ENCODE measurements at regions not wholly inside any gene's neighbourhood (a gene's known extent, or its start where the extent isn't known, plus 50 kb on each side); places are given as distances from the start of the nearest gene placed in this dataset.
"Not testable (repeated sequence)": the region's sequence is repeated elsewhere in the genome, so short reads cannot be mapped to it uniquely, and the experiment has no call there.

GRCh38 chr6:68012822-68013221 lies 622.3 kb upstream of the ADGRB3 start:
- ATAC-seq (replicated peaks; ENCODE audit: extremely low read depth, poor library complexity, severe bottlenecking) (no peak), DNase-seq (ENCODE audit: low spot score in 2 of 2) (no peak)
- H3K9me3 Mint-ChIP-seq, result peaks cover 24% of the 10 kb centered on the region
- no peak overlapping the region for H3K27ac Mint-ChIP-seq (ENCODE audit: low read depth)
- H3K4me1 Mint-ChIP-seq, result no peaks in the 10 kb centered on the region
- no peaks in the 10 kb centered on the region for H3K36me3 Mint-ChIP-seq (ENCODE audit: insufficient read depth)
- no peak overlapping the region for H3K4me3 Mint-ChIP-seq
- no peaks in the 10 kb centered on the region for H3K27me3 Mint-ChIP-seq

- no peak overlapping the region for H3K4me3 Mint-ChIP-seq
- H3K27ac Mint-ChIP-seq (ENCODE audit: low read depth), result no peak overlapping the region
- H3K4me1 Mint-ChIP-seq, result no peaks in the 10 kb centered on the region
- H3K27me3 Mint-ChIP-seq, result no peaks in the 10 kb centered on the region
- H3K9me3 Mint-ChIP-seq, result peaks cover 27% of the 10 kb centered on the region
- DNase-seq (ENCODE audit: low spot score in 2 of 2) (no peak), ATAC-seq (replicated peaks; ENCODE audit: extremely low read depth, poor library complexity, severe bottlenecking) (no peak)
- no peaks in the 10 kb centered on the region for H3K36me3 Mint-ChIP-seq (ENCODE audit: insufficient read depth)
Observed at GRCh38 chr6:68010936-68011335, 624.1 kb upstream of the ADGRB3 start.

- no peak overlapping the region for H3K4me3 Mint-ChIP-seq
- no peaks in the 10 kb centered on the region for H3K4me1 Mint-ChIP-seq
- H3K9me3 Mint-ChIP-seq, result peaks cover 29% of the 10 kb centered on the region
Observed at GRCh38 chr6:68008445-68008844, 626.6 kb upstream of the ADGRB3 start.

GRCh38 chr6:68007717-68008116 lies 627.4 kb upstream of the ADGRB3 start:
- H3K4me1 Mint-ChIP-seq, result no peaks in the 10 kb centered on the region
- DNase-seq (ENCODE audit: low spot score in 2 of 2), result no peak
- no peaks in the 10 kb centered on the region for H3K36me3 Mint-ChIP-seq (ENCODE audit: insufficient read depth)
- no peaks in the 10 kb centered on the region for H3K27me3 Mint-ChIP-seq
- H3K27ac Mint-ChIP-seq (ENCODE audit: low read depth), result no peak overlapping the region
- no peak overlapping the region for H3K4me3 Mint-ChIP-seq
- H3K9me3 Mint-ChIP-seq, result peaks cover 31% of the 10 kb centered on the region
- no peak for ATAC-seq (replicated peaks; ENCODE audit: extremely low read depth, poor library complexity, severe bottlenecking)

More at GRCh38 chr6:68008445-68008844, 626.6 kb upstream of the ADGRB3 start:
- Mint-ChIP-seq H3K36me3 (ENCODE audit: insufficient read depth) (no peaks in the 10 kb centered on the region), H3K27ac (ENCODE audit: low read depth) (no peak overlapping the region), H3K27me3 (no peaks in the 10 kb centered on the region)
- no peak for ATAC-seq (replicated peaks; ENCODE audit: extremely low read depth, poor library complexity, severe bottlenecking)
- DNase-seq (ENCODE audit: low spot score in 2 of 2), result no peak

- H3K27ac Mint-ChIP-seq (ENCODE audit: low read depth), result no peak overlapping the region
- no peaks in the 10 kb centered on the region for H3K36me3 Mint-ChIP-seq (ENCODE audit: insufficient read depth)
- H3K9me3 Mint-ChIP-seq, result peaks cover 18% of the 10 kb centered on the region
- DNase-seq (ENCODE audit: low spot score in 2 of 2) (no peak), ATAC-seq (replicated peaks; ENCODE audit: extremely low read depth, poor library complexity, severe bottlenecking) (no peak)
- H3K27me3 Mint-ChIP-seq, result no peaks in the 10 kb centered on the region
- H3K4me3 Mint-ChIP-seq, result no peak overlapping the region
- no peaks in the 10 kb centered on the region for H3K4me1 Mint-ChIP-seq
Observed at GRCh38 chr6:67986694-67987232, 648.3 kb upstream of the ADGRB3 start.

- no peak overlapping the region for H3K4me3 Mint-ChIP-seq
- H3K4me1 Mint-ChIP-seq, result no peaks in the 10 kb centered on the region
- H3K9me3 Mint-ChIP-seq, result peaks cover 28% of the 10 kb centered on the region
- H3K27ac Mint-ChIP-seq (ENCODE audit: low read depth), result no peak overlapping the region
- no peaks in the 10 kb centered on the region for H3K36me3 Mint-ChIP-seq (ENCODE audit: insufficient read depth)
- ATAC-seq (replicated peaks; ENCODE audit: extremely low read depth, poor library complexity, severe bottlenecking), result no peak
- H3K27me3 Mint-ChIP-seq, result no peaks in the 10 kb centered on the region
- no peak for DNase-seq (ENCODE audit: low spot score in 2 of 2)
Observed at GRCh38 chr6:67976486-67976885, 658.6 kb upstream of the ADGRB3 start.

GRCh38 chr6:67974931-67975330 lies 660.2 kb upstream of the ADGRB3 start:
- DNase-seq (ENCODE audit: low spot score in 2 of 2) (no peak), ATAC-seq (replicated peaks; ENCODE audit: extremely low read depth, poor library complexity, severe bottlenecking) (no peak)
- Mint-ChIP-seq H3K36me3 (ENCODE audit: insufficient read depth) (peaks cover 2% of the 10 kb centered on the region), H3K4me3 (no peak overlapping the region), H3K27me3 (no peaks in the 10 kb centered on the region), H3K27ac (ENCODE audit: low read depth) (no peak overlapping the region), H3K4me1 (no peaks in the 10 kb centered on the region), H3K9me3 (peaks cover 20% of the 10 kb centered on the region)

GRCh38 chr6:67971812-67972211 lies 663.3 kb upstream of the ADGRB3 start:
- Mint-ChIP-seq H3K9me3 (peaks cover 14% of the 10 kb centered on the region), H3K27ac (ENCODE audit: low read depth) (no peak overlapping the region), H3K4me1 (no peaks in the 10 kb centered on the region), H3K4me3 (no peak overlapping the region), H3K27me3 (no peaks in the 10 kb centered on the region), H3K36me3 (ENCODE audit: insufficient read depth) (peaks cover 2% of the 10 kb centered on the region)
- ATAC-seq (replicated peaks; ENCODE audit: extremely low read depth, poor library complexity, severe bottlenecking), result no peak
- no peak for DNase-seq (ENCODE audit: low spot score in 2 of 2)

- ATAC-seq (replicated peaks; ENCODE audit: extremely low read depth, poor library complexity, severe bottlenecking), result no peak
- no peak for DNase-seq (ENCODE audit: low spot score in 2 of 2)
- H3K36me3 Mint-ChIP-seq (ENCODE audit: insufficient read depth), result peaks cover 2% of the 10 kb centered on the region
- no peak overlapping the region for H3K4me3 Mint-ChIP-seq
- H3K27ac Mint-ChIP-seq (ENCODE audit: low read depth), result no peak overlapping the region
- H3K4me1 Mint-ChIP-seq, result no peaks in the 10 kb centered on the region
- no peaks in the 10 kb centered on the region for H3K27me3 Mint-ChIP-seq
- H3K9me3 Mint-ChIP-seq, result peaks cover 13% of the 10 kb centered on the region
Observed at GRCh38 chr6:67966830-67967229, 668.3 kb upstream of the ADGRB3 start.

GRCh38 chr6:67956352-67956751 lies 678.7 kb upstream of the ADGRB3 start:
- peaks cover 8% of the 10 kb centered on the region for H3K9me3 Mint-ChIP-seq
- no peaks in the 10 kb centered on the region for H3K27me3 Mint-ChIP-seq
- H3K27ac Mint-ChIP-seq (ENCODE audit: low read depth), result no peak overlapping the region
- H3K36me3 Mint-ChIP-seq (ENCODE audit: insufficient read depth), result no peaks in the 10 kb centered on the region
- ATAC-seq (replicated peaks; ENCODE audit: extremely low read depth, poor library complexity, severe bottlenecking), result no peak
- no peak for DNase-seq (ENCODE audit: low spot score in 2 of 2)
- no peaks in the 10 kb centered on the region for H3K4me1 Mint-ChIP-seq
- no peak overlapping the region for H3K4me3 Mint-ChIP-seq

GRCh38 chr6:67952948-67953347 lies 682.1 kb upstream of the ADGRB3 start:
- H3K27me3 Mint-ChIP-seq, result no peaks in the 10 kb centered on the region
- no peaks in the 10 kb centered on the region for H3K4me1 Mint-ChIP-seq
- H3K4me3 Mint-ChIP-seq, result no peak overlapping the region
- peaks cover 20% of the 10 kb centered on the region for H3K9me3 Mint-ChIP-seq
- ATAC-seq (replicated peaks; ENCODE audit: extremely low read depth, poor library complexity, severe bottlenecking) (no peak), DNase-seq (ENCODE audit: low spot score in 2 of 2) (no peak)
- no peaks in the 10 kb centered on the region for H3K36me3 Mint-ChIP-seq (ENCODE audit: insufficient read depth)
- H3K27ac Mint-ChIP-seq (ENCODE audit: low read depth), result no peak overlapping the region

GRCh38 chr6:67952121-67952520 lies 683.0 kb upstream of the ADGRB3 start:
- no peak for ATAC-seq (replicated peaks; ENCODE audit: extremely low read depth, poor library complexity, severe bottlenecking)
- Mint-ChIP-seq H3K4me1 (no peaks in the 10 kb centered on the region), H3K36me3 (ENCODE audit: insufficient read depth) (no peaks in the 10 kb centered on the region), H3K4me3 (no peak overlapping the region), H3K27ac (ENCODE audit: low read depth) (no peak overlapping the region), H3K9me3 (peaks cover 20% of the 10 kb centered on the region), H3K27me3 (no peaks in the 10 kb centered on the region)
- DNase-seq (ENCODE audit: low spot score in 2 of 2), result no peak

GRCh38 chr6:67947762-67948161 lies 687.3 kb upstream of the ADGRB3 start:
- H3K27ac Mint-ChIP-seq (ENCODE audit: low read depth); H3K27me3 Mint-ChIP-seq; ATAC-seq (replicated peaks; ENCODE audit: extremely low read depth, poor library complexity, severe bottlenecking); H3K4me1 Mint-ChIP-seq; H3K36me3 Mint-ChIP-seq (ENCODE audit: insufficient read depth); H3K4me3 Mint-ChIP-seq; DNase-seq (ENCODE audit: low spot score in 2 of 2): not testable (repeated sequence)
- peaks cover 25% of the 10 kb centered on the region for H3K9me3 Mint-ChIP-seq

Measured in central memory CD8-positive, alpha-beta T cell (primary cell).